WTC11 (cell line): ENCODE measurements at regions not wholly inside any gene's neighbourhood (a gene's known extent, or its start where the extent isn't known, plus 50 kb on each side); places are given as distances from the start of the nearest gene placed in this dataset.

ENCODE experiments used
- ATAC-seq: fragments of 200-7000 bp; cut with Tn5 transposase; 2 replicates; pipeline ENCODE4 v1.10.0; 2021; ENCODE audit warnings: mild to moderate bottlenecking, moderate library complexity
- CTCF ChIA-PET: fragments of 300-600 bp; sonication (Branson Sonifier 250); formaldehyde crosslinking; loops from one replicate; lab custom pipeline; 2021; ENCODE audit warnings: antibody characterized with exemption; lab: Charles Lee
- POLR2A ChIA-PET: fragments of 350-600 bp; sonication (Branson Sonifier 250); formaldehyde crosslinking; loops from one replicate; lab custom pipeline; 2021; ENCODE audit warnings: antibody characterized with exemption; lab: Charles Lee
- DNase-seq: peaks from one replicate; pipeline ENCODE4 v3.0.0; 2021; ENCODE audit warnings: low spot score
- H3K27ac Mint-ChIP-seq: 2 replicates; pipeline ENCODE4 v1.8.0; 2021; ENCODE audit warnings: mixed read lengths
- H3K27me3 Mint-ChIP-seq: 2 replicates; pipeline ENCODE4 v1.8.0; 2021; ENCODE audit warnings: low read depth, mild to moderate bottlenecking, moderate library complexity, mixed read lengths
- H3K36me3 Mint-ChIP-seq: 2 replicates; pipeline ENCODE4 v1.8.0; 2021; ENCODE audit warnings: mixed read lengths
- H3K4me1 Mint-ChIP-seq: 2 replicates; pipeline ENCODE4 v1.8.0; 2022; ENCODE audit warnings: mixed read lengths
- H3K4me3 Mint-ChIP-seq: 2 replicates; pipeline ENCODE4 v1.8.0; 2021; ENCODE audit warnings: mild to moderate bottlenecking, moderate library complexity, mixed read lengths
- H3K9me3 Mint-ChIP-seq: 2 replicates; pipeline ENCODE4 v1.8.0; 2021; ENCODE audit warnings: mixed read lengths
- EMX1 ChIP-seq: fragments of 250-450 bp; sonication (Bioruptor Pico); IDR thresholded peaks from 2 replicates; pipeline ENCODE4 v1.8.0; 2021; ENCODE audit warnings: mild to moderate bottlenecking
- ESRRA ChIP-seq: sonication (generic); formaldehyde crosslinking; IDR thresholded peaks from 2 replicates; pipeline ENCODE4 v1.8.1; 2022; ENCODE audit warnings: mild to moderate bottlenecking, missing genetic modification reagents, borderline replicate concordance
- FOXP1 ChIP-seq: sonication (generic); formaldehyde crosslinking; IDR thresholded peaks from 2 replicates; pipeline ENCODE4 v1.8.0; 2022; ENCODE audit warnings: missing genetic modification reagents, mild to moderate bottlenecking, moderate library complexity, borderline replicate concordance
- FOXP4 ChIP-seq: sonication (generic); formaldehyde crosslinking; IDR thresholded peaks from 2 replicates; pipeline ENCODE4 v1.8.0; 2022; ENCODE audit warnings: mild to moderate bottlenecking, missing genetic modification reagents
- JAZF1 ChIP-seq: fragments of 250-450 bp; sonication (Bioruptor Pico); IDR thresholded peaks from 2 replicates; pipeline ENCODE4 v1.9.0; 2021; ENCODE audit warnings: moderate library complexity, mild to moderate bottlenecking, inconsistent platforms
- MXD4 ChIP-seq: fragments of 250-450 bp; sonication (Bioruptor Pico); IDR thresholded peaks from 2 replicates; pipeline ENCODE4 v1.8.0; 2021; ENCODE audit warnings: mild to moderate bottlenecking, moderate library complexity, borderline replicate concordance
- NFATC4 ChIP-seq: fragments of 250-450 bp; sonication (Bioruptor Pico); IDR thresholded peaks from 2 replicates; pipeline ENCODE4 v1.9.0; 2021; ENCODE audit warnings: mild to moderate bottlenecking
- NR3C1 ChIP-seq: sonication (generic); formaldehyde crosslinking; conservative IDR thresholded peaks from 2 replicates; pipeline ENCODE4 v1.8.1; 2023; ENCODE audit warnings: low read depth, mild to moderate bottlenecking, missing genetic modification reagents
- OVOL2 ChIP-seq: fragments of 250-450 bp; sonication (Bioruptor Pico); IDR thresholded peaks from 2 replicates; pipeline ENCODE4 v1.9.0; 2021; ENCODE audit warnings: mild to moderate bottlenecking, borderline replicate concordance
- PRRX2 ChIP-seq: fragments of 250-450 bp; sonication (Bioruptor Pico); IDR thresholded peaks from 2 replicates; pipeline ENCODE4 v1.8.0; 2021; ENCODE audit warnings: mild to moderate bottlenecking
- SP1 ChIP-seq: sonication (generic); formaldehyde crosslinking; conservative IDR thresholded peaks from 2 replicates; pipeline ENCODE4 v1.8.1; 2022; ENCODE audit warnings: missing genetic modification reagents
- TCF7 ChIP-seq: sonication (generic); formaldehyde crosslinking; IDR thresholded peaks from 2 replicates; pipeline ENCODE4 v1.8.0; 2022; ENCODE audit warnings: mild to moderate bottlenecking, low read depth, missing genetic modification reagents, moderate library complexity
- TEAD4 ChIP-seq: sonication (generic); formaldehyde crosslinking; IDR thresholded peaks from 2 replicates; pipeline ENCODE4 v1.8.0; 2022; ENCODE audit warnings: mild to moderate bottlenecking, missing genetic modification reagents
- TP53 ChIP-seq: sonication (generic); formaldehyde crosslinking; IDR thresholded peaks from 2 replicates; pipeline ENCODE4 v1.8.1; 2023; ENCODE audit warnings: mild to moderate bottlenecking, missing genetic modification reagents
- ZNF121 ChIP-seq: sonication (generic); formaldehyde crosslinking; IDR thresholded peaks from 2 replicates; pipeline ENCODE4 v1.8.0; 2023; ENCODE audit warnings: missing genetic modification reagents
- ZNF138 ChIP-seq: sonication (generic); formaldehyde crosslinking; conservative IDR thresholded peaks from 2 replicates; pipeline ENCODE4 v1.8.1; 2022; ENCODE audit warnings: mild to moderate bottlenecking, moderate library complexity, missing genetic modification reagents
- ZNF232 ChIP-seq: sonication (generic); formaldehyde crosslinking; IDR thresholded peaks from 2 replicates; pipeline ENCODE4 v1.8.0; 2022; ENCODE audit warnings: mild to moderate bottlenecking, missing genetic modification reagents
- ZNF281 ChIP-seq: sonication (generic); formaldehyde crosslinking; IDR thresholded peaks from 2 replicates; pipeline ENCODE4 v1.8.0; 2023; ENCODE audit warnings: mild to moderate bottlenecking, missing genetic modification reagents
- TF ChIP-seq, protein P1 (sequence below): sonication (generic); formaldehyde crosslinking; conservative IDR thresholded peaks from 2 replicates; pipeline ENCODE4 v1.8.1; 2022; ENCODE audit warnings: mild to moderate bottlenecking, missing genetic modification reagents
- TF ChIP-seq, protein P2 (sequence below): sonication (generic); formaldehyde crosslinking; IDR thresholded peaks from 2 replicates; pipeline ENCODE4 v1.8.1; 2023; ENCODE audit warnings: mild to moderate bottlenecking, missing genetic modification reagents, moderate library complexity
- TF ChIP-seq, protein P3 (sequence below): sonication (generic); formaldehyde crosslinking; conservative IDR thresholded peaks from 2 replicates; pipeline ENCODE4 v1.8.1; 2023; ENCODE audit warnings: mild to moderate bottlenecking, low read depth, missing genetic modification reagents, moderate library complexity
- TF ChIP-seq, protein P4 (sequence below): fragments of 250-450 bp; sonication (Bioruptor Pico); conservative IDR thresholded peaks from 2 replicates; pipeline ENCODE4 v1.9.0; 2021; ENCODE audit warnings: mild to moderate bottlenecking

GRCh38 chr4:22895482-22895881 is 202.7 kb downstream of the GBA3 start:
- DNase-seq, result no peak
- H3K4me1 Mint-ChIP-seq, result no peaks in the 10 kb centered on the region; the same call in 1 of the 2 replicates
- peaks cover 4% of the 10 kb centered on the region for H3K27me3 Mint-ChIP-seq
- TF ChIP-seq FOXP4 (CRISPR knock-in tag) (no peak), ZNF232 (CRISPR knock-in tag) (no peak)
- peaks cover 25% of the 10 kb centered on the region for H3K36me3 Mint-ChIP-seq
- H3K9me3 Mint-ChIP-seq, result peaks cover 26% of the 10 kb centered on the region
- ChIA-PET POLR2A (no interaction called here), CTCF (interaction anchor here (1.8 kb wide), 1 partner anchor 719 kb away, joined by 4 read pairs; no protein-coding TSS in a partner anchor)
- H3K27ac Mint-ChIP-seq, result no peak overlapping the region
- no peak for ATAC-seq
- no peak overlapping the region for H3K4me3 Mint-ChIP-seq

- H3K4me1 Mint-ChIP-seq, result peaks cover 27% of the 10 kb centered on the region
- H3K27ac Mint-ChIP-seq, result no peak overlapping the region
- H3K36me3 Mint-ChIP-seq, result peaks cover 44% of the 10 kb centered on the region
- H3K27me3 Mint-ChIP-seq, result peaks cover 4% of the 10 kb centered on the region
- TF ChIP-seq, protein P1, sequence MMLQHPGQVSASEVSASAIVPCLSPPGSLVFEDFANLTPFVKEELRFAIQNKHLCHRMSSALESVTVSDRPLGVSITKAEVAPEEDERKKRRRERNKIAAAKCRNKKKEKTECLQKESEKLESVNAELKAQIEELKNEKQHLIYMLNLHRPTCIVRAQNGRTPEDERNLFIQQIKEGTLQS (CRISPR knock-in tag), result no peak
- TF ChIP-seq JAZF1 (CRISPR knock-in tag) (no peak), OVOL2 (CRISPR knock-in tag) (no peak), ESRRA (CRISPR knock-in tag) (no peak), ZNF138 (no peak), NFATC4 (CRISPR knock-in tag) (no peak), MXD4 (CRISPR knock-in tag) (no peak), TCF7 (CRISPR knock-in tag) (no peak), ZNF121 (CRISPR knock-in tag) (no peak), FOXP1 (CRISPR knock-in tag) (no peak), PRRX2 (CRISPR knock-in tag) (no peak), TP53 (CRISPR knock-in tag) (no peak), EMX1 (CRISPR knock-in tag) (no peak), TEAD4 (no peak), ZNF281 (CRISPR knock-in tag) (no peak), NR3C1 (CRISPR knock-in tag) (no peak), SP1 (CRISPR knock-in tag) (no peak)
- TF ChIP-seq, protein P2, sequence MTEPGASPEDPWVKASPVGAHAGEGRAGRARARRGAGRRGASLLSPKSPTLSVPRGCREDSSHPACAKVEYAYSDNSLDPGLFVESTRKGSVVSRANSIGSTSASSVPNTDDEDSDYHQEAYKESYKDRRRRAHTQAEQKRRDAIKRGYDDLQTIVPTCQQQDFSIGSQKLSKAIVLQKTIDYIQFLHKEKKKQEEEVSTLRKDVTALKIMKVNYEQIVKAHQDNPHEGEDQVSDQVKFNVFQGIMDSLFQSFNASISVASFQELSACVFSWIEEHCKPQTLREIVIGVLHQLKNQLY (CRISPR knock-in tag), result no peak
- TF ChIP-seq, protein P3, sequence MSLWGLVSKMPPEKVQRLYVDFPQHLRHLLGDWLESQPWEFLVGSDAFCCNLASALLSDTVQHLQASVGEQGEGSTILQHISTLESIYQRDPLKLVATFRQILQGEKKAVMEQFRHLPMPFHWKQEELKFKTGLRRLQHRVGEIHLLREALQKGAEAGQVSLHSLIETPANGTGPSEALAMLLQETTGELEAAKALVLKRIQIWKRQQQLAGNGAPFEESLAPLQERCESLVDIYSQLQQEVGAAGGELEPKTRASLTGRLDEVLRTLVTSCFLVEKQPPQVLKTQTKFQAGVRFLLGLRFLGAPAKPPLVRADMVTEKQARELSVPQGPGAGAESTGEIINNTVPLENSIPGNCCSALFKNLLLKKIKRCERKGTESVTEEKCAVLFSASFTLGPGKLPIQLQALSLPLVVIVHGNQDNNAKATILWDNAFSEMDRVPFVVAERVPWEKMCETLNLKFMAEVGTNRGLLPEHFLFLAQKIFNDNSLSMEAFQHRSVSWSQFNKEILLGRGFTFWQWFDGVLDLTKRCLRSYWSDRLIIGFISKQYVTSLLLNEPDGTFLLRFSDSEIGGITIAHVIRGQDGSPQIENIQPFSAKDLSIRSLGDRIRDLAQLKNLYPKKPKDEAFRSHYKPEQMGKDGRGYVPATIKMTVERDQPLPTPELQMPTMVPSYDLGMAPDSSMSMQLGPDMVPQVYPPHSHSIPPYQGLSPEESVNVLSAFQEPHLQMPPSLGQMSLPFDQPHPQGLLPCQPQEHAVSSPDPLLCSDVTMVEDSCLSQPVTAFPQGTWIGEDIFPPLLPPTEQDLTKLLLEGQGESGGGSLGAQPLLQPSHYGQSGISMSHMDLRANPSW (CRISPR knock-in tag), result no peak
- TF ChIP-seq, protein P4, sequence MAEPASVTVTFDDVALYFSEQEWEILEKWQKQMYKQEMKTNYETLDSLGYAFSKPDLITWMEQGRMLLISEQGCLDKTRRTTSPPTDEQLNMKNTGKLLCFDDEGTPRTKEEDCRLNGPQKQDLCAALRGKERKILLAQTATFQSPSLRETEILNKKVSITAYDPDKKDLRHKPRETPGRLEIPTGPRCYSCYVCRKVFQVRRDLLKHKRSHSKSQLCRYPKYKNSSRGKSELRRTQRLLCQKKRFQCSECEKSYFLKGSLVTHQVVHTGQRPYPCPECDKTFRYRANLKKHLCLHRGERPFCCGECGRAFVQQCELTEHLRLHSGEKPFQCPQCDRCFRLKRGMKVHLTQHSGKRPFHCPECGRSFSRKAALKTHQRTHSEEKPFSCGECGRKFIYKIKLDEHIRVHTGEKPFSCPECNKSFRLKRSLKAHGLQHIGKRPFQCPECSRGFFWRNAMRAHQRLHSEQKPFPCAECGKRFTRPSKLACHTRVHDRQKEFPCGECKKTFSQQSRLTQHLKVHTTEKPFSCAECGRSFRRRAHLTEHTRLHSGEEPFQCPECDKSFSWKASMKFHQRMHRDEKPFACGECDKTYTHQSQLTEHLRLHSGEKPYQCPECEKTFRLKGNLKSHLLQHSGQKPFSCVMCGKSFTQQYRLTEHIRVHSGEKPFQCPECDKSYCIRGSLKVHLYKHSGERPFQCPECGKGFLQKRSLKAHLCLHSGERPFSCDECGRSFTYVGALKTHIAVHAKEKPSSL (CRISPR knock-in tag), result no peak
- DNase-seq, result no peak
- peaks cover 52% of the 10 kb centered on the region for H3K9me3 Mint-ChIP-seq
- ChIA-PET CTCF (no interaction called here), POLR2A (no interaction called here)
- ATAC-seq, result peak; percentile 92
- no peak overlapping the region for H3K4me3 Mint-ChIP-seq
Measured at GRCh38 chr4:22884157-22884556, 191.4 kb downstream of the GBA3 start.
